ENCODE measurements at regions not wholly inside any gene's neighbourhood (a gene's known extent, or its start where the extent isn't known, plus 50 kb on each side); places are given as distances from the start of the nearest gene placed in this dataset.

DNA sequence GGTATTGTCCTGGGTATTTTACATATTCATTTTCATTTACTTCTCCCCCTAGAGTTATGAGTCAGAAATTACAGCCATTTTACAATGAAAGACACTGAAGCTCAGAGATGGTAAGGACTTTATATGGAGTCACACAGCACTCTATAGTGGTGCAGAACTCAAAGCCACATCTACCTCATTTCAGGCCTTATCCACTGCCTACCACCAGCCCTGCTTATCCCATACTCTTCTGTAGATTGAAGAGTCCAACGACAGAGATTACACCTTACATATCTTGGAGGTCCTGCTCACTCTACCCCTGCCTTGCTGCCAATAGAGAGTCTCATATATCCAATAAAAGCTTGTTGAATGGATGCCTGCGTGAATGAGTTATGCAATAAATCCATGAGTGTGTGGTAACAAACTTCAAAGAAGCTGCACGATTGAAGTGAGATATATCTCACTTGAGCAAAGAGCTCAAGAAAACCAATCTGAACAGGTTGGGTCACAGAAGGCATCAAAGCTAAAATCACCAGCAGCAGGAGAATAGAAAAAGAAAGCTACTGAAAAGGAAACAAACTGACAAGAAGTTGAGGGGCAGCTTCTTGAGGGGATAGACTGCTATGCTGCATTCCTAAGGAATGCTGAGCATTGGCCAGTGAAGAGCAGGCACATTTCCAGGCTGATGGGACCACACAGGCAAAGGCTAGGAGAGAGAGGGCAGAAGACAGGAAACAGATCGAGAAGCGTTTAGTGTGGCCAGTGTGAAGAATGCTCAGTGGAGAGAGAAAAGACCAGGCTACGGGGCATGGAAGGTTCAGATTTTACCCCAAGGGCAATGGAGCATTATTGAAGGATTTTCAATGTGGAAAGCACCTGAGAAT lies 585.6 kb downstream of the DHX35 start:
- H3K27ac ChIP-seq: no peak overlapping the region
- H3K4me3 ChIP-seq: no peak overlapping the region
- H3K9me3 ChIP-seq: peaks cover 0 to 9% (median 0%) of the 10 kb centered on the region in 11 donors
- no peaks in the 10 kb centered on the region for H3K36me3 ChIP-seq
- DNase-seq (no peak), ATAC-seq (no peak)
- intact Hi-C loops (cut with DNase I): no loop called here
- TF ChIP-seq, protein P1, sequence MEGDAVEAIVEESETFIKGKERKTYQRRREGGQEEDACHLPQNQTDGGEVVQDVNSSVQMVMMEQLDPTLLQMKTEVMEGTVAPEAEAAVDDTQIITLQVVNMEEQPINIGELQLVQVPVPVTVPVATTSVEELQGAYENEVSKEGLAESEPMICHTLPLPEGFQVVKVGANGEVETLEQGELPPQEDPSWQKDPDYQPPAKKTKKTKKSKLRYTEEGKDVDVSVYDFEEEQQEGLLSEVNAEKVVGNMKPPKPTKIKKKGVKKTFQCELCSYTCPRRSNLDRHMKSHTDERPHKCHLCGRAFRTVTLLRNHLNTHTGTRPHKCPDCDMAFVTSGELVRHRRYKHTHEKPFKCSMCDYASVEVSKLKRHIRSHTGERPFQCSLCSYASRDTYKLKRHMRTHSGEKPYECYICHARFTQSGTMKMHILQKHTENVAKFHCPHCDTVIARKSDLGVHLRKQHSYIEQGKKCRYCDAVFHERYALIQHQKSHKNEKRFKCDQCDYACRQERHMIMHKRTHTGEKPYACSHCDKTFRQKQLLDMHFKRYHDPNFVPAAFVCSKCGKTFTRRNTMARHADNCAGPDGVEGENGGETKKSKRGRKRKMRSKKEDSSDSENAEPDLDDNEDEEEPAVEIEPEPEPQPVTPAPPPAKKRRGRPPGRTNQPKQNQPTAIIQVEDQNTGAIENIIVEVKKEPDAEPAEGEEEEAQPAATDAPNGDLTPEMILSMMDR (IDR thresholded peaks at IDR 0.05): no peak
- peaks cover 0 to 16% (median 0%) of the 10 kb centered on the region in 7 donors for H3K27me3 ChIP-seq
- H3K4me1 ChIP-seq: no peaks in the 10 kb centered on the region
- WGBS, 2 donors: 71 to 73% methylated on average over 6 of the region's 6 CpGs

DNA sequence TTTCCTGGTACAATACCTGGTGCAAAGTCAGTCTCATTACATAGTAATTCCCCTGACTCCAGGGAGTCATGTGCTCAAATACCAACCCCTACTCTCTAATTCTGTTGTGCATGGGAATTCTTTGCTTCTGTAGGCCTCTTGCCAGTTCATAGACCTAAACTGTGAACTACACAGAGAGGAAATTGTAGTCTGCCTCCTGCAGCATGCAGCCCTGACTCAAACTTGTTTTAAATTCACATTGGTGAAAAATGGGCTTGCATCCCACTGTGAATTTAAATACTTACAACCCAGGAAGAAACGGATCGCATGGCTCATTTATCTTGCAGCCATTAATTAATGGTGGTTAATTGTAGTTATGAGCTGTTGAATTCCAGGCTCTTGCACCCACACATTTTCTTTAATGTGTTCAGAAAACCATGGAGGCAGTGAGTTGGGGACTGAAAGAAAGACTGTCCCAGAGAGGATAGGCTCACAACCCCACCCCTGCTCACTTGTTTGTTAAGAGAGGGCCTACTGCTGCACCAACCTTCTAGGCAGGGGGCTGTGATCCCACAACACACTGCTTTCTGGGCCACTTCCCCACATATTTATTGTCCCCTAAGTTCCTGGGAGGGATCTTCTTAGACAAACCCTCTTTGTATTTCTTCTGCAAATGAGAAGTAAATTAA lies 579.1 kb downstream of the DHX35 start:
- intact Hi-C loops (cut with DNase I): no loop called here
- no peak for DNase-seq
- TF ChIP-seq, protein P1 (IDR thresholded peaks at IDR 0.05): no peak
- no peak for ATAC-seq
- Histone ChIP-seq H3K4me3 (no peak overlapping the region), H3K9me3 (peaks cover 0 to 8% (median 0%) of the 10 kb centered on the region in 11 donors), H3K4me1 (no peaks in the 10 kb centered on the region), H3K27ac (no peak overlapping the region), H3K27me3 (peaks cover 0 to 1% (median 0%) of the 10 kb centered on the region in 7 donors), H3K36me3 (no peaks in the 10 kb centered on the region)
- 76 to 81% methylated on average over 2 of the region's 2 CpGs for WGBS, 2 donors

DNA sequence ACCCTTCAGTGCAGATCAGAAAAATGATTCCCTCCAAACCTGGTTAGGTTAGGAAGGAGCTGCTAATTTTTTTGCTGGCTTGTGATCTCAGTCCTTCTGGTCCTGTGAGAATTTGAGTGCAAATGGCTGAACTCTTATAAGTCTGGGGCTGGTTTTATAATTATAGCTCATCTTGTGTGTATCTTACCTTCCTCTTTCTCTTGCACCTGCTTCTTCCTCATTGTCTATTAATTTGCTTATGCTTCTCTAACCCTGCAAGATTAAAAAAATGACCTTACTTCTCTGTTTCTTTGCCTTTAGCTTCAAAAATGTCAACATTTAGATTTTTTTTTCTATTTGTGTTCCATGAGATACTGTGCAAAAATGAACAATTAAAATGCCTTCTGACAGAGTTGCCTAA lies 576.2 kb downstream of the DHX35 start:
- intact Hi-C loops (cut with DNase I): no loop called here
- Histone ChIP-seq H3K27ac (no peak overlapping the region), H3K4me3 (no peak overlapping the region), H3K9me3 (peaks cover 0 to 11% (median 0%) of the 10 kb centered on the region in 11 donors), H3K27me3 (peaks cover 0 to 4% (median 0%) of the 10 kb centered on the region in 7 donors), H3K36me3 (no peaks in the 10 kb centered on the region), H3K4me1 (no peaks in the 10 kb centered on the region)
- DNase-seq: no peak
- ATAC-seq: no peak
- TF ChIP-seq, protein P1 (IDR thresholded peaks at IDR 0.05): no peak

DNA sequence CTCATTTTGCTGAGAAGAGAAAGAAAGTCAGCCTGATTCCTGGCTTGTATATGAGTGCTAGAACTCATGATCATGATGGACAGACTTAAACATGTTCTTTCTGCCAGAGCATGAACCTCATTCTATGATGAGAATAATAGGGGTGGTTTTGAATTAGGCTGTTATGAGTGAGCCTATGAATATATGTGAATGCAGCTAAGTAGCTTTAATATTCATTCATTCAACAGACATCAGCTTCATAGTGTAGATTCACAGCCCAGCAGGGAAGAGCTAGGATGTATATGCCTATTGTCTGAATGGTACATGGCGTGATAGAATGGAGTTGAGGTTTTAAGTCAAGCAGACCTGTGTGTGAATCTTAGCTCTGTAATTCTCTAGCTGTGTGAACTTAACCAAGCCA lies 573.2 kb downstream of the DHX35 start:
- WGBS, 2 donors: 90 to 97% methylated on average over 1 of the region's 1 CpG
- H3K27ac ChIP-seq: no peak overlapping the region
- TF ChIP-seq, protein P1 (IDR thresholded peaks at IDR 0.05): no peak
- peaks cover 0 to 4% (median 0%) of the 10 kb centered on the region in 7 donors for H3K27me3 ChIP-seq
- no peak for DNase-seq
- H3K36me3 ChIP-seq: no peaks in the 10 kb centered on the region
- no peak for ATAC-seq
- no peaks in the 10 kb centered on the region for H3K4me1 ChIP-seq
- H3K9me3 ChIP-seq: peaks cover 0 to 11% (median 0%) of the 10 kb centered on the region in 11 donors
- intact Hi-C loops (cut with DNase I): no loop called here
- no peak overlapping the region for H3K4me3 ChIP-seq
